IMR-90 (cell line): ENCODE measurements at regions not wholly inside any gene's neighbourhood (a gene's known extent, or its start where the extent isn't known, plus 50 kb on each side); places are given as distances from the start of the nearest gene placed in this dataset.

Experiments used
- ATAC-seq: fragments of 200-7000 bp; cut with Tn5 transposase; 2 replicates; pipeline ENCODE4 v1.9.1; 2020; ENCODE audit warnings: low read depth, mild to moderate bottlenecking, moderate library complexity
- BruUV-seq: library from RNA; stranded (reverse); fragments of 400-500 nt; replicated peaks from 2 replicates; lab custom pipeline; 2021; lab: Mats Ljungman, UMichigan
- CTCF ChIA-PET: fragments of 300-600 bp; formaldehyde crosslinking; extraction: SDS; loops from one replicate; lab custom pipeline; 2021; ENCODE audit warnings: antibody characterized with exemption; lab: Yijun Ruan, JAX
- POLR2A ChIA-PET: fragments of 300-600 bp; sonication (Branson Sonifier 250); formaldehyde crosslinking; loops from one replicate; lab custom pipeline; 2022; ENCODE audit warnings: antibody characterized with exemption; ENCODE audit not compliant: unreplicated experiment; lab: Charles Lee
- DNase-seq: peaks from one replicate; pipeline ENCODE4 v3.0.0; 2013
- H2AFZ ChIP-seq: replicated peaks from 2 replicates; pipeline ENCODE3; 2013; ENCODE audit warnings: low read length, mild to moderate bottlenecking; ENCODE audit not compliant: poor library complexity
- H2AK5ac ChIP-seq: 2 replicates; pipeline ENCODE4 v1.6.1; 2013; ENCODE audit warnings: low read depth, low read length, inconsistent platforms
- H2AK9ac ChIP-seq: replicated peaks from 2 replicates; pipeline ENCODE3; 2013; ENCODE audit warnings: mild to moderate bottlenecking, low read depth, low read length, moderate library complexity; ENCODE audit not compliant: poor library complexity
- H2BK120ac ChIP-seq: 2 replicates; pipeline ENCODE4 v1.6.1; 2013; ENCODE audit warnings: low read depth, low read length, inconsistent platforms
- H2BK15ac ChIP-seq: 3 replicates; pipeline ENCODE4 v1.6.1; 2013; ENCODE audit warnings: low read depth, low read length, inconsistent platforms
- H2BK20ac ChIP-seq: 2 replicates; pipeline ENCODE4 v1.6.1; 2013; ENCODE audit warnings: low read depth, mild to moderate bottlenecking, inconsistent platforms, low read length, moderate library complexity
- H2BK5ac ChIP-seq: 2 replicates; pipeline ENCODE4 v1.6.1; 2013; ENCODE audit warnings: mild to moderate bottlenecking, low read depth, low read length, inconsistent platforms; ENCODE audit not compliant: poor library complexity, severe bottlenecking
- H3K14ac ChIP-seq: replicated peaks from 2 replicates; pipeline ENCODE4 v1.6.1; 2013; ENCODE audit warnings: low read depth, low read length, inconsistent platforms
- H3K18ac ChIP-seq: 2 replicates; pipeline ENCODE4 v1.6.1; 2013; ENCODE audit warnings: low read depth, low read length, control low read depth
- H3K23ac ChIP-seq: 2 replicates; pipeline ENCODE4 v1.6.1; 2013; ENCODE audit warnings: low read depth, low read length, inconsistent platforms
- H3K27ac ChIP-seq: 2 replicates; pipeline ENCODE4 v1.5.1; 2013; ENCODE audit warnings: mild to moderate bottlenecking, control low read depth, low read length; ENCODE audit not compliant: insufficient read depth
- H3K27me3 ChIP-seq: 2 replicates; pipeline ENCODE4 v1.6.1; 2013; ENCODE audit warnings: low read length; ENCODE audit not compliant: control insufficient read depth, insufficient read depth
- H3K36me3 ChIP-seq: 2 replicates; pipeline ENCODE4 v1.6.1; 2013; ENCODE audit warnings: low read length, mixed read lengths; ENCODE audit not compliant: control insufficient read depth, insufficient read depth
- H3K4ac ChIP-seq: 2 replicates; pipeline ENCODE4 v1.6.1; 2013; ENCODE audit warnings: low read depth, low read length, inconsistent platforms
- H3K4me1 ChIP-seq: 2 replicates; pipeline ENCODE4 v1.6.1; 2013; ENCODE audit warnings: low read length, mixed read lengths; ENCODE audit not compliant: control insufficient read depth, insufficient read depth
- H3K4me2 ChIP-seq: 2 replicates; pipeline ENCODE4 v1.6.1; 2013; ENCODE audit warnings: low read depth, mild to moderate bottlenecking, control low read depth, low read length, moderate library complexity
- H3K4me3 ChIP-seq: 2 replicates; pipeline ENCODE4 v1.5.1; 2013; ENCODE audit warnings: low read depth, mild to moderate bottlenecking, control low read depth, low read length, moderate library complexity; ENCODE audit not compliant: insufficient read depth
- H3K56ac ChIP-seq: 2 replicates; pipeline ENCODE4 v1.6.1; 2013; ENCODE audit warnings: low read length, inconsistent platforms; ENCODE audit not compliant: insufficient read depth; ENCODE audit errors: extremely low read depth
- H3K79me1 ChIP-seq, 2 experiments: 2 replicates each; pipeline ENCODE4 v1.6.1; 2013; ENCODE audit warnings: low read length in 2 of 2, inconsistent platforms in 1 of 2, low read depth in 1 of 2
- H3K9ac ChIP-seq: 2 replicates; pipeline ENCODE4 v1.6.1; 2013; ENCODE audit warnings: low read depth, low read length, control low read depth
- H3K9me1 ChIP-seq: 2 replicates; pipeline ENCODE4 v1.6.1; 2013; ENCODE audit warnings: low read length, inconsistent platforms; ENCODE audit not compliant: insufficient read depth
- H3K9me3 ChIP-seq: 2 replicates; pipeline ENCODE4 v1.6.1; 2013; ENCODE audit warnings: low read length; ENCODE audit not compliant: control insufficient read depth, insufficient read depth
- H4K20me1 ChIP-seq: 2 replicates; pipeline ENCODE4 v1.6.1; 2013; ENCODE audit warnings: low read length, inconsistent platforms; ENCODE audit not compliant: insufficient read depth
- H4K5ac ChIP-seq: 2 replicates; pipeline ENCODE4 v1.6.1; 2013; ENCODE audit warnings: mild to moderate bottlenecking, low read depth, low read length, control low read depth
- H4K8ac ChIP-seq, 2 experiments: 2 replicates each; pipeline ENCODE4 v1.6.1; 2013; ENCODE audit warnings: low read depth in 2 of 2, low read length in 2 of 2, control low read depth in 1 of 2, inconsistent platforms in 1 of 2
- H4K91ac ChIP-seq: 2 replicates; pipeline ENCODE4 v1.6.1; 2013; ENCODE audit warnings: low read depth, low read length, inconsistent platforms; ENCODE audit not compliant: insufficient read depth
- BHLHE40 ChIP-seq: fragments of 150-350 bp; IDR thresholded peaks from 2 replicates; pipeline ENCODE4 v1.6.1; 2016; ENCODE audit warnings: mild to moderate bottlenecking, low read depth, low read length
- CEBPB ChIP-seq: IDR thresholded peaks from 2 replicates; pipeline ENCODE4 v1.6.1; 2012; ENCODE audit warnings: low read depth, low read length, improper control_type of control experiment
- CHD1 ChIP-seq: IDR thresholded peaks from 2 replicates; pipeline ENCODE4 v1.6.1; 2012; ENCODE audit warnings: low read depth, low read length, improper control_type of control experiment
- ELK1 ChIP-seq: fragments of 150-350 bp; IDR thresholded peaks from 2 replicates; pipeline ENCODE4 v1.6.1; 2016; ENCODE audit warnings: low read depth, mild to moderate bottlenecking, low read length, moderate library complexity, borderline replicate concordance
- FOS ChIP-seq: fragments of 150-350 bp; IDR thresholded peaks from 2 replicates; pipeline ENCODE4 v1.6.1; 2016; ENCODE audit warnings: low read depth, low read length
- MAFK ChIP-seq: IDR thresholded peaks from 2 replicates; pipeline ENCODE4 v1.6.1; 2012; ENCODE audit warnings: low read depth, low read length, improper control_type of control experiment
- MAZ ChIP-seq: IDR thresholded peaks from 2 replicates; pipeline ENCODE4 v1.6.1; 2012; ENCODE audit warnings: low read depth, mild to moderate bottlenecking, low read length, improper control_type of control experiment, moderate library complexity, borderline replicate concordance
- MXI1 ChIP-seq: IDR thresholded peaks from 2 replicates; pipeline ENCODE4 v1.6.1; 2012; ENCODE audit warnings: low read depth, mild to moderate bottlenecking, low read length, moderate library complexity, borderline replicate concordance
- NFE2L2 ChIP-seq: fragments of 150-350 bp; IDR thresholded peaks from 2 replicates; pipeline ENCODE4 v1.6.1; 2016; ENCODE audit warnings: low read depth, mild to moderate bottlenecking, low read length
- POLR2A ChIP-seq: IDR thresholded peaks from 2 replicates; pipeline ENCODE4 v1.6.1; 2012; ENCODE audit warnings: mild to moderate bottlenecking, low read depth, low read length
- RAD21 ChIP-seq: IDR thresholded peaks from 2 replicates; pipeline ENCODE4 v1.6.1; 2012; ENCODE audit warnings: low read length, improper control_type of control experiment
- RCOR1 ChIP-seq: IDR thresholded peaks from 2 replicates; pipeline ENCODE4 v1.6.1; 2012; ENCODE audit warnings: mild to moderate bottlenecking, low read length, improper control_type of control experiment; ENCODE audit not compliant: insufficient replicate concordance
- RFX5 ChIP-seq: IDR thresholded peaks from 2 replicates; pipeline ENCODE4 v1.8.0; 2012; ENCODE audit warnings: low read depth, mild to moderate bottlenecking, low read length, moderate library complexity
- SMC3 ChIP-seq: fragments of 150-350 bp; IDR thresholded peaks from 2 replicates; pipeline ENCODE4 v1.6.1; 2016; ENCODE audit warnings: low read depth, mild to moderate bottlenecking, antibody characterized with exemption, low read length, moderate library complexity
- WGBS, 2 experiments: methylation state at CpG; one replicate each; pipeline versions ENCODE4 v1.1.5 to v1.1.7; 2013; ENCODE audit warnings: missing lambda C conversion rate in 2 of 2; ENCODE audit not compliant: insufficient read length in 1 of 2; ENCODE audit errors: extremely low coverage in 2 of 2; 5-methylcytosine and 5-hydroxymethylcytosine counted together
- dilution Hi-C: fragments of 300-500 bp; cut with HindIII; formaldehyde crosslinking; loops from one replicate; pipeline ENCODE4 v1.14.3; 2018; ENCODE audit warnings: low sequenced_read_pairs; ENCODE audit not compliant: unreplicated experiment
- in situ Hi-C: fragments of 300-500 bp; cut with MboI; formaldehyde crosslinking; loops from 3 replicates; pipeline ENCODE4 v1.14.3; 2019; ENCODE audit warnings: low sequenced_read_pairs, inconsistent platforms, mixed read lengths
- intact Hi-C: fragments of 100-400 bp; cut with micrococcal nuclease; formaldehyde crosslinking; loops from 2 replicates; pipeline ENCODE4 v1.10.0; 2022
- TF ChIP-seq, protein P1 (sequence below): conservative IDR thresholded peaks from 2 replicates; pipeline ENCODE4 v1.5.1; 2012; ENCODE audit warnings: mild to moderate bottlenecking, low read depth, low read length, improper control_type of control experiment
- TF ChIP-seq, protein P2 (sequence below): fragments of 150-350 bp; IDR thresholded peaks from 2 replicates; pipeline ENCODE4 v1.6.1; 2017; ENCODE audit warnings: mild to moderate bottlenecking, antibody characterized with exemption, low read length, low read depth

GRCh38 chr15:29969562-29970401, 113.0 kb upstream of the GOLGA8J start:
- no peaks in the 10 kb centered on the region for H3K4me1 ChIP-seq
- H2BK20ac ChIP-seq = no peak overlapping the region
- H3K4me3 ChIP-seq = no peak overlapping the region
- WGBS, 2 experiments = no CpG with 5 or more reads among the region's 10 CpGs
- in situ Hi-C loops = no loop called here
- no peak overlapping the region for H2AFZ ChIP-seq
- no peak overlapping the region for H3K23ac ChIP-seq
- H3K18ac ChIP-seq = no peak overlapping the region
- no peak overlapping the region for H3K27ac ChIP-seq
- H2BK5ac ChIP-seq = no peak overlapping the region
- no peak overlapping the region for H2BK15ac ChIP-seq
- no peak overlapping the region for H2AK5ac ChIP-seq
- ChIA-PET CTCF (no interaction called here), POLR2A (no interaction called here)
- ATAC-seq (no peak), DNase-seq (no peak)
- H3K4me2 ChIP-seq = no peak overlapping the region
- H3K79me1 ChIP-seq = no peaks in the 10 kb centered on the region
- no peak overlapping the region for H4K8ac ChIP-seq
- no TSS peak for BruUV-seq
- H3K9me3 ChIP-seq = peaks cover 6% of the 10 kb centered on the region
- no peaks in the 10 kb centered on the region for H4K20me1 ChIP-seq
- peaks cover 53% of the 10 kb centered on the region for H3K27me3 ChIP-seq
- H4K91ac ChIP-seq = no peak overlapping the region
- no peak overlapping the region for H2BK120ac ChIP-seq
- H2AK9ac ChIP-seq = no peak overlapping the region
- dilution Hi-C loops = no loop called here
- H4K5ac ChIP-seq = no peak overlapping the region
- no peak for TF ChIP-seq RAD21
- TF ChIP-seq FOS = no peak
- TF ChIP-seq MAFK = no peak
- no peak for TF ChIP-seq POLR2A
- no peak for TF ChIP-seq RFX5
- no peak for TF ChIP-seq BHLHE40
- no peak for TF ChIP-seq RCOR1
- no peak for TF ChIP-seq CEBPB
- TF ChIP-seq MAZ = no peak
- TF ChIP-seq, protein P1, sequence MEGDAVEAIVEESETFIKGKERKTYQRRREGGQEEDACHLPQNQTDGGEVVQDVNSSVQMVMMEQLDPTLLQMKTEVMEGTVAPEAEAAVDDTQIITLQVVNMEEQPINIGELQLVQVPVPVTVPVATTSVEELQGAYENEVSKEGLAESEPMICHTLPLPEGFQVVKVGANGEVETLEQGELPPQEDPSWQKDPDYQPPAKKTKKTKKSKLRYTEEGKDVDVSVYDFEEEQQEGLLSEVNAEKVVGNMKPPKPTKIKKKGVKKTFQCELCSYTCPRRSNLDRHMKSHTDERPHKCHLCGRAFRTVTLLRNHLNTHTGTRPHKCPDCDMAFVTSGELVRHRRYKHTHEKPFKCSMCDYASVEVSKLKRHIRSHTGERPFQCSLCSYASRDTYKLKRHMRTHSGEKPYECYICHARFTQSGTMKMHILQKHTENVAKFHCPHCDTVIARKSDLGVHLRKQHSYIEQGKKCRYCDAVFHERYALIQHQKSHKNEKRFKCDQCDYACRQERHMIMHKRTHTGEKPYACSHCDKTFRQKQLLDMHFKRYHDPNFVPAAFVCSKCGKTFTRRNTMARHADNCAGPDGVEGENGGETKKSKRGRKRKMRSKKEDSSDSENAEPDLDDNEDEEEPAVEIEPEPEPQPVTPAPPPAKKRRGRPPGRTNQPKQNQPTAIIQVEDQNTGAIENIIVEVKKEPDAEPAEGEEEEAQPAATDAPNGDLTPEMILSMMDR = no peak
- no peak for TF ChIP-seq ELK1
- TF ChIP-seq MXI1 = no peak
- TF ChIP-seq NFE2L2 = no peak
- TF ChIP-seq CHD1 = no peak
- no peak for TF ChIP-seq SMC3
- TF ChIP-seq, protein P2, sequence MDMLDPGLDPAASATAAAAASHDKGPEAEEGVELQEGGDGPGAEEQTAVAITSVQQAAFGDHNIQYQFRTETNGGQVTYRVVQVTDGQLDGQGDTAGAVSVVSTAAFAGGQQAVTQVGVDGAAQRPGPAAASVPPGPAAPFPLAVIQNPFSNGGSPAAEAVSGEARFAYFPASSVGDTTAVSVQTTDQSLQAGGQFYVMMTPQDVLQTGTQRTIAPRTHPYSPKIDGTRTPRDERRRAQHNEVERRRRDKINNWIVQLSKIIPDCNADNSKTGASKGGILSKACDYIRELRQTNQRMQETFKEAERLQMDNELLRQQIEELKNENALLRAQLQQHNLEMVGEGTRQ = no peak
- no peaks in the 10 kb centered on the region for H3K9me1 ChIP-seq
- H3K14ac ChIP-seq = no peak overlapping the region
- intact Hi-C loops = no loop called here
- H3K4ac ChIP-seq = no peak overlapping the region
- H3K9ac ChIP-seq = no peak overlapping the region
- H3K36me3 ChIP-seq = no peaks in the 10 kb centered on the region
- H3K56ac ChIP-seq = no peak overlapping the region
